ENCODE measurements at regions not wholly inside any gene's neighbourhood (a gene's known extent, or its start where the extent isn't known, plus 50 kb on each side); places are given as distances from the start of the nearest gene placed in this dataset.

DNA sequence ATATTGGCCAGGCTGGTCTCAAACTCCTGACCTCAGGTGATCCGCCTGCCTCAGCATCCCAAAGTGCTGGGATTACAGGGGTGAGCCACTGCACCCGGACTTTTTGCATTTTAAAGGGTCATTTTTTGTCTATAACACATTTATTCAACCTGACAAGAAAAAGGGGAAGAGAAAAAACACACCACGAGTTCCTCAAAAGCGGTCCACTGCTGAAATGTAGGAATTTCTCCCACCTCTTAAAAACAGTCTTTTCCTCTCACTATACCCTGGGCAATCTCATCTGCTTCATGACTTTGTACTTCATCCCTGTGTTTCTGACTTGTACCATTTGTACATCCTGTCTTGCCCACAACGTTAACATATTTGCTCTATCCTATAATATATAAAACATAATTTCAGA, 413.3 kb upstream of the PTBP2 start:
- TF ChIP-seq, protein P1, sequence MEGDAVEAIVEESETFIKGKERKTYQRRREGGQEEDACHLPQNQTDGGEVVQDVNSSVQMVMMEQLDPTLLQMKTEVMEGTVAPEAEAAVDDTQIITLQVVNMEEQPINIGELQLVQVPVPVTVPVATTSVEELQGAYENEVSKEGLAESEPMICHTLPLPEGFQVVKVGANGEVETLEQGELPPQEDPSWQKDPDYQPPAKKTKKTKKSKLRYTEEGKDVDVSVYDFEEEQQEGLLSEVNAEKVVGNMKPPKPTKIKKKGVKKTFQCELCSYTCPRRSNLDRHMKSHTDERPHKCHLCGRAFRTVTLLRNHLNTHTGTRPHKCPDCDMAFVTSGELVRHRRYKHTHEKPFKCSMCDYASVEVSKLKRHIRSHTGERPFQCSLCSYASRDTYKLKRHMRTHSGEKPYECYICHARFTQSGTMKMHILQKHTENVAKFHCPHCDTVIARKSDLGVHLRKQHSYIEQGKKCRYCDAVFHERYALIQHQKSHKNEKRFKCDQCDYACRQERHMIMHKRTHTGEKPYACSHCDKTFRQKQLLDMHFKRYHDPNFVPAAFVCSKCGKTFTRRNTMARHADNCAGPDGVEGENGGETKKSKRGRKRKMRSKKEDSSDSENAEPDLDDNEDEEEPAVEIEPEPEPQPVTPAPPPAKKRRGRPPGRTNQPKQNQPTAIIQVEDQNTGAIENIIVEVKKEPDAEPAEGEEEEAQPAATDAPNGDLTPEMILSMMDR (IDR thresholded peaks at IDR 0.05; ENCODE audit: insufficient read depth, low read length, poor library complexity, severe bottlenecking), result no peak
- TF ChIP-seq EZH2phosphoT487 (conservative IDR thresholded peaks at IDR 0.05; ENCODE audit: low read length), result no peak
